NCI-H82 treated with DMSO at 0.1 percent for 48 hours (cell line): ENCODE measurements at regions not wholly inside any gene's neighbourhood (a gene's known extent, or its start where the extent isn't known, plus 50 kb on each side); places are given as distances from the start of the nearest gene placed in this dataset.
A peak's percentile ranks its signal among the peaks of the same experiment; 100 is the strongest.

Source experiments
- DNase-seq: peaks from one replicate; lab custom pipeline; 2025; ENCODE audit not compliant: unreplicated experiment; lab: John Stamatoyannopoulos, UW

- DNase-seq = no peak
Measured at GRCh38 chr5:5652181-5652580, 229.7 kb downstream of the ICE1 start.

GRCh38 chr5:5650949-5651348, 228.5 kb downstream of the ICE1 start:
- DNase-seq = no peak

GRCh38 chr5:5650242-5650641, 227.8 kb downstream of the ICE1 start:
- no peak for DNase-seq

GRCh38 chr5:5649641-5650040, 227.2 kb downstream of the ICE1 start:
- no peak for DNase-seq

- DNase-seq = no peak
Measured at GRCh38 chr5:5648694-5649093, 226.2 kb downstream of the ICE1 start.

GRCh38 chr5:5645891-5646290, 223.4 kb downstream of the ICE1 start:
- DNase-seq = no peak

- peak; percentile 87 for DNase-seq
Measured at GRCh38 chr5:5645198-5645597, 222.7 kb downstream of the ICE1 start.

- DNase-seq = peak; percentile 35
Measured at GRCh38 chr5:5644249-5644648, 221.8 kb downstream of the ICE1 start.

GRCh38 chr5:5643481-5643880, 221.0 kb downstream of the ICE1 start:
- no peak for DNase-seq

GRCh38 chr5:5638211-5638610, 215.7 kb downstream of the ICE1 start:
- DNase-seq = no peak

- peak; percentile 30 for DNase-seq
Measured at GRCh38 chr5:5637173-5637572, 214.7 kb downstream of the ICE1 start.

- no peak for DNase-seq
Measured at GRCh38 chr5:5634817-5635216, 212.3 kb downstream of the ICE1 start.

- no peak for DNase-seq
Measured at GRCh38 chr5:5633579-5633978, 211.1 kb downstream of the ICE1 start.

- DNase-seq = no peak
Measured at GRCh38 chr5:5632678-5633077, 210.2 kb downstream of the ICE1 start.

- no peak for DNase-seq
Measured at GRCh38 chr5:5629607-5629978, 207.1 kb downstream of the ICE1 start.

GRCh38 chr5:5628866-5629606, 206.6 kb downstream of the ICE1 start:
- no peak for DNase-seq

GRCh38 chr5:5626412-5626811, 203.9 kb downstream of the ICE1 start:
- DNase-seq = no peak

GRCh38 chr5:5625491-5625890, 203.0 kb downstream of the ICE1 start:
- DNase-seq = no peak

GRCh38 chr5:5623397-5623796, 200.9 kb downstream of the ICE1 start:
- no peak for DNase-seq

GRCh38 chr5:5622806-5623205, 200.3 kb downstream of the ICE1 start:
- no peak for DNase-seq

GRCh38 chr5:5619546-5619945, 197.1 kb downstream of the ICE1 start:
- DNase-seq = no peak

GRCh38 chr5:5617024-5617423, 194.5 kb downstream of the ICE1 start:
- DNase-seq = no peak

GRCh38 chr5:5616247-5616895, 193.9 kb downstream of the ICE1 start:
- DNase-seq = peak; percentile 86
